ENCODE measurements at regions not wholly inside any gene's neighbourhood (a gene's known extent, or its start where the extent isn't known, plus 50 kb on each side); places are given as distances from the start of the nearest gene placed in this dataset.

GRCh38 chr11:121936781-121937447 is 179.1 kb downstream of the BLID start:
- H3K9ac ChIP-seq (ENCODE audit: low read depth, low read length), result no peak overlapping the region
- no peaks in the 10 kb centered on the region; the same call in 1 of the 2 replicates for H3K4me1 ChIP-seq (ENCODE audit: insufficient read depth, low read length)
- H3K4me3 ChIP-seq (ENCODE audit: low read length), result no peak overlapping the region
- no peak overlapping the region for H3K27ac ChIP-seq (ENCODE audit: low read length)
- H3K36me3 ChIP-seq (ENCODE audit: insufficient read depth, low read depth, low read length), result no peaks in the 10 kb centered on the region
- no peaks in the 10 kb centered on the region for H3K27me3 ChIP-seq (ENCODE audit: insufficient read depth, low read length)
- no peaks in the 10 kb centered on the region for H3K9me3 ChIP-seq (ENCODE audit: insufficient read depth, low read depth, low read length)

GRCh38 chr11:121936370-121936769 is 179.6 kb downstream of the BLID start:
- H3K4me3 ChIP-seq (ENCODE audit: low read length), result no peak overlapping the region
- no peaks in the 10 kb centered on the region; the same call in 1 of the 2 replicates for H3K4me1 ChIP-seq (ENCODE audit: insufficient read depth, low read length)
- H3K9me3 ChIP-seq (ENCODE audit: insufficient read depth, low read depth, low read length), result no peaks in the 10 kb centered on the region
- H3K9ac ChIP-seq (ENCODE audit: low read depth, low read length), result no peak overlapping the region
- no peak overlapping the region for H3K27ac ChIP-seq (ENCODE audit: low read length)
- no peaks in the 10 kb centered on the region for H3K36me3 ChIP-seq (ENCODE audit: insufficient read depth, low read depth, low read length)
- no peaks in the 10 kb centered on the region for H3K27me3 ChIP-seq (ENCODE audit: insufficient read depth, low read length)

- peaks cover 9% of the 10 kb centered on the region for H3K4me1 ChIP-seq (ENCODE audit: insufficient read depth, low read length)
- H3K27me3 ChIP-seq (ENCODE audit: insufficient read depth, low read length), result peaks cover 4% of the 10 kb centered on the region; the same call in 1 of the 2 replicates
- H3K9me3 ChIP-seq (ENCODE audit: insufficient read depth, low read depth, low read length), result no peaks in the 10 kb centered on the region
- H3K4me3 ChIP-seq (ENCODE audit: low read length), result no peak overlapping the region
- H3K9ac ChIP-seq (ENCODE audit: low read depth, low read length), result no peak overlapping the region
- H3K36me3 ChIP-seq (ENCODE audit: insufficient read depth, low read depth, low read length), result no peaks in the 10 kb centered on the region
- H3K27ac ChIP-seq (ENCODE audit: low read length), result no peak overlapping the region
Observed at GRCh38 chr11:121933694-121934093, 182.3 kb downstream of the BLID start.

- no peaks in the 10 kb centered on the region for H3K9me3 ChIP-seq (ENCODE audit: insufficient read depth, low read depth, low read length)
- peaks cover 13% of the 10 kb centered on the region for H3K4me1 ChIP-seq (ENCODE audit: insufficient read depth, low read length)
- no peaks in the 10 kb centered on the region for H3K36me3 ChIP-seq (ENCODE audit: insufficient read depth, low read depth, low read length)
- H3K27ac ChIP-seq (ENCODE audit: low read length), result no peak overlapping the region
- peaks cover 4% of the 10 kb centered on the region; the same call in 1 of the 2 replicates for H3K27me3 ChIP-seq (ENCODE audit: insufficient read depth, low read length)
- no peak overlapping the region for H3K9ac ChIP-seq (ENCODE audit: low read depth, low read length)
- H3K4me3 ChIP-seq (ENCODE audit: low read length), result no peak overlapping the region
Observed at GRCh38 chr11:121933294-121933693, 182.7 kb downstream of the BLID start.

GRCh38 chr11:121932646-121933185 is 183.3 kb downstream of the BLID start:
- Histone ChIP-seq H3K9ac (ENCODE audit: low read depth, low read length) (no peak overlapping the region), H3K4me3 (ENCODE audit: low read length) (no peak overlapping the region)

GRCh38 chr11:121931748-121932352 is 184.2 kb downstream of the BLID start:
- no peak overlapping the region for H3K27ac ChIP-seq (ENCODE audit: low read length)
- no peaks in the 10 kb centered on the region for H3K36me3 ChIP-seq (ENCODE audit: insufficient read depth, low read depth, low read length)

More at GRCh38 chr11:121932646-121933185, 183.3 kb downstream of the BLID start:
- Histone ChIP-seq H3K4me1 (ENCODE audit: insufficient read depth, low read length) (peaks cover 13% of the 10 kb centered on the region), H3K27ac (ENCODE audit: low read length) (no peak overlapping the region), H3K27me3 (ENCODE audit: insufficient read depth, low read length) (peaks cover 4% of the 10 kb centered on the region; the same call in 1 of the 2 replicates), H3K36me3 (ENCODE audit: insufficient read depth, low read depth, low read length) (no peaks in the 10 kb centered on the region), H3K9me3 (ENCODE audit: insufficient read depth, low read depth, low read length) (no peaks in the 10 kb centered on the region)

GRCh38 chr11:121931121-121931520 is 184.9 kb downstream of the BLID start:
- no peak overlapping the region for H3K4me3 ChIP-seq (ENCODE audit: low read length)
- H3K9me3 ChIP-seq (ENCODE audit: insufficient read depth, low read depth, low read length), result no peaks in the 10 kb centered on the region
- no peak overlapping the region for H3K27ac ChIP-seq (ENCODE audit: low read length)
- peaks cover 13% of the 10 kb centered on the region for H3K4me1 ChIP-seq (ENCODE audit: insufficient read depth, low read length)
- no peaks in the 10 kb centered on the region for H3K36me3 ChIP-seq (ENCODE audit: insufficient read depth, low read depth, low read length)
- H3K27me3 ChIP-seq (ENCODE audit: insufficient read depth, low read length), result peaks cover 4% of the 10 kb centered on the region; the same call in 1 of the 2 replicates
- no peak overlapping the region for H3K9ac ChIP-seq (ENCODE audit: low read depth, low read length)

More at GRCh38 chr11:121931748-121932352, 184.2 kb downstream of the BLID start:
- H3K4me1 ChIP-seq (ENCODE audit: insufficient read depth, low read length), result peaks cover 13% of the 10 kb centered on the region
- H3K4me3 ChIP-seq (ENCODE audit: low read length), result no peak overlapping the region
- peaks cover 4% of the 10 kb centered on the region; the same call in 1 of the 2 replicates for H3K27me3 ChIP-seq (ENCODE audit: insufficient read depth, low read length)
- H3K9ac ChIP-seq (ENCODE audit: low read depth, low read length), result no peak overlapping the region
- no peaks in the 10 kb centered on the region for H3K9me3 ChIP-seq (ENCODE audit: insufficient read depth, low read depth, low read length)

GRCh38 chr11:121930004-121930965 is 185.7 kb downstream of the BLID start:
- H3K9ac ChIP-seq (ENCODE audit: low read depth, low read length), result peak overlapping the region; percentile 52; the same call in 1 of the 2 replicates
- H3K27ac ChIP-seq (ENCODE audit: low read length), result no peak overlapping the region
- H3K27me3 ChIP-seq (ENCODE audit: insufficient read depth, low read length), result peaks cover 4% of the 10 kb centered on the region; the same call in 1 of the 2 replicates

GRCh38 chr11:121929581-121929980 is 186.4 kb downstream of the BLID start:
- Histone ChIP-seq H3K27ac (ENCODE audit: low read length) (no peak overlapping the region), H3K27me3 (ENCODE audit: insufficient read depth, low read length) (peaks cover 4% of the 10 kb centered on the region; the same call in 1 of the 2 replicates), H3K4me3 (ENCODE audit: low read length) (peak overlapping the region; percentile 83)

More at GRCh38 chr11:121930004-121930965, 185.7 kb downstream of the BLID start:
- no peaks in the 10 kb centered on the region for H3K9me3 ChIP-seq (ENCODE audit: insufficient read depth, low read depth, low read length)
- peak overlapping the region; percentile 83 for H3K4me3 ChIP-seq (ENCODE audit: low read length)
- no peaks in the 10 kb centered on the region for H3K36me3 ChIP-seq (ENCODE audit: insufficient read depth, low read depth, low read length)
- peaks cover 13% of the 10 kb centered on the region for H3K4me1 ChIP-seq (ENCODE audit: insufficient read depth, low read length)

GRCh38 chr11:121928597-121929580 is 187.1 kb downstream of the BLID start:
- peak overlapping the region; percentile 83 for H3K4me3 ChIP-seq (ENCODE audit: low read length)
- H3K4me1 ChIP-seq (ENCODE audit: insufficient read depth, low read length), result peaks cover 13% of the 10 kb centered on the region
- H3K9ac ChIP-seq (ENCODE audit: low read depth, low read length), result peak overlapping the region; percentile 67; the same call in 1 of the 2 replicates
- H3K36me3 ChIP-seq (ENCODE audit: insufficient read depth, low read depth, low read length), result no peaks in the 10 kb centered on the region
- H3K9me3 ChIP-seq (ENCODE audit: insufficient read depth, low read depth, low read length), result no peaks in the 10 kb centered on the region
- peaks cover 4% of the 10 kb centered on the region; the same call in 1 of the 2 replicates for H3K27me3 ChIP-seq (ENCODE audit: insufficient read depth, low read length)
- no peak overlapping the region for H3K27ac ChIP-seq (ENCODE audit: low read length)

More at GRCh38 chr11:121929581-121929980, 186.4 kb downstream of the BLID start:
- H3K36me3 ChIP-seq (ENCODE audit: insufficient read depth, low read depth, low read length), result no peaks in the 10 kb centered on the region
- peaks cover 13% of the 10 kb centered on the region for H3K4me1 ChIP-seq (ENCODE audit: insufficient read depth, low read length)
- H3K9ac ChIP-seq (ENCODE audit: low read depth, low read length), result peak overlapping the region; percentile 67; the same call in 1 of the 2 replicates
- H3K9me3 ChIP-seq (ENCODE audit: insufficient read depth, low read depth, low read length), result no peaks in the 10 kb centered on the region

Data from iPS-20b (cell line).